HL-60 (cell line): ENCODE measurements at regions not wholly inside any gene's neighbourhood (a gene's known extent, or its start where the extent isn't known, plus 50 kb on each side); places are given as distances from the start of the nearest gene placed in this dataset.
A peak's percentile ranks its signal among the peaks of the same experiment; 100 is the strongest.

Experiments used
- DNase-seq, 2 experiments: peaks; one replicate each; pipeline ENCODE4 v3.0.0-alpha.2; 2010 to 2020; ENCODE audit warnings: low read depth in 1 of 2, low spot score in 1 of 2
- H3K27ac ChIP-seq: fragments of 250-450 bp; sonication (Bioruptor Pico); replicated peaks from 2 replicates; pipeline ENCODE4 v1.5.1; 2020; ENCODE audit warnings: mild to moderate bottlenecking, moderate library complexity
- H3K27me3 ChIP-seq: fragments of 250-450 bp; sonication (Bioruptor Pico); 2 replicates; pipeline ENCODE4 v1.5.1; 2021; ENCODE audit warnings: mild to moderate bottlenecking, moderate library complexity; ENCODE audit not compliant: insufficient read depth, poor library complexity, severe bottlenecking
- H3K4me3 ChIP-seq: replicated peaks from 2 replicates; pipeline ENCODE4 v1.5.1; 2011; ENCODE audit warnings: mild to moderate bottlenecking, control low read depth, low read length; ENCODE audit not compliant: insufficient read depth
- GABPA ChIP-seq: IDR thresholded peaks from 2 replicates; pipeline ENCODE4 v1.6.1; 2012; ENCODE audit warnings: low read depth
- POLR2AphosphoS5 ChIP-seq: IDR thresholded peaks from 2 replicates; pipeline ENCODE4 v1.6.1; 2012; ENCODE audit warnings: low read depth
- SPI1 ChIP-seq: IDR thresholded peaks from 2 replicates; pipeline ENCODE4 v1.6.1; 2012; ENCODE audit warnings: low read depth, mild to moderate bottlenecking, borderline replicate concordance
- TF ChIP-seq, protein P1 (sequence below): IDR thresholded peaks from one replicate; pipeline ENCODE4 v1.5.1; 2011; ENCODE audit warnings: low read length, control low read depth, inconsistent platforms; ENCODE audit not compliant: insufficient read depth
- TF ChIP-seq, protein P2 (sequence below): IDR thresholded peaks from 2 replicates; pipeline ENCODE4 v1.6.1; 2012; ENCODE audit warnings: low read depth; ENCODE audit not compliant: insufficient replicate concordance

DNA sequence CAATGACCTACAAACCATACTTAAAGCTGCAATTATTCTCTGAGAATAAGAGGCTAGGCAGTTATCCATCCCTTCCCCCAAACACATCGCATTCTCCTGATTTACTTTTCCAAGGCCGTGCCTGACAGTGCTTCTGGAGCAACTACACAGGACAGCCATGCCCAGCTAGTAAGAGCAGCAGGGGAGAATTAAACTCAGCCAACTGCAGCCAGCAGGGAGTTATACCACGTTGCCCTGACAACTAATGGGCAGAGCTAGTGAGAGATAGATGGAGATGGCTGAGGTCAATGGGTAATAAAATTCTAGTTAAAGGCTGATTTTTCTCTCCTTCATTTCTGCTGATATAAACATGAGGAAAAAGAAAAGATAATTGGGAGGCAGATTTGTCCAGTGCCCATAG is 193.8 kb upstream of the PPP2R3A start:
- no peak overlapping the region for H3K4me3 ChIP-seq
- H3K27me3 ChIP-seq = peaks cover 7% of the 10 kb centered on the region
- H3K27ac ChIP-seq = no peak overlapping the region
- no peak for DNase-seq
- TF ChIP-seq POLR2AphosphoS5 (no peak), SPI1 (no peak), GABPA (no peak)
- TF ChIP-seq, protein P1, sequence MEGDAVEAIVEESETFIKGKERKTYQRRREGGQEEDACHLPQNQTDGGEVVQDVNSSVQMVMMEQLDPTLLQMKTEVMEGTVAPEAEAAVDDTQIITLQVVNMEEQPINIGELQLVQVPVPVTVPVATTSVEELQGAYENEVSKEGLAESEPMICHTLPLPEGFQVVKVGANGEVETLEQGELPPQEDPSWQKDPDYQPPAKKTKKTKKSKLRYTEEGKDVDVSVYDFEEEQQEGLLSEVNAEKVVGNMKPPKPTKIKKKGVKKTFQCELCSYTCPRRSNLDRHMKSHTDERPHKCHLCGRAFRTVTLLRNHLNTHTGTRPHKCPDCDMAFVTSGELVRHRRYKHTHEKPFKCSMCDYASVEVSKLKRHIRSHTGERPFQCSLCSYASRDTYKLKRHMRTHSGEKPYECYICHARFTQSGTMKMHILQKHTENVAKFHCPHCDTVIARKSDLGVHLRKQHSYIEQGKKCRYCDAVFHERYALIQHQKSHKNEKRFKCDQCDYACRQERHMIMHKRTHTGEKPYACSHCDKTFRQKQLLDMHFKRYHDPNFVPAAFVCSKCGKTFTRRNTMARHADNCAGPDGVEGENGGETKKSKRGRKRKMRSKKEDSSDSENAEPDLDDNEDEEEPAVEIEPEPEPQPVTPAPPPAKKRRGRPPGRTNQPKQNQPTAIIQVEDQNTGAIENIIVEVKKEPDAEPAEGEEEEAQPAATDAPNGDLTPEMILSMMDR = no peak
- TF ChIP-seq, protein P2, sequence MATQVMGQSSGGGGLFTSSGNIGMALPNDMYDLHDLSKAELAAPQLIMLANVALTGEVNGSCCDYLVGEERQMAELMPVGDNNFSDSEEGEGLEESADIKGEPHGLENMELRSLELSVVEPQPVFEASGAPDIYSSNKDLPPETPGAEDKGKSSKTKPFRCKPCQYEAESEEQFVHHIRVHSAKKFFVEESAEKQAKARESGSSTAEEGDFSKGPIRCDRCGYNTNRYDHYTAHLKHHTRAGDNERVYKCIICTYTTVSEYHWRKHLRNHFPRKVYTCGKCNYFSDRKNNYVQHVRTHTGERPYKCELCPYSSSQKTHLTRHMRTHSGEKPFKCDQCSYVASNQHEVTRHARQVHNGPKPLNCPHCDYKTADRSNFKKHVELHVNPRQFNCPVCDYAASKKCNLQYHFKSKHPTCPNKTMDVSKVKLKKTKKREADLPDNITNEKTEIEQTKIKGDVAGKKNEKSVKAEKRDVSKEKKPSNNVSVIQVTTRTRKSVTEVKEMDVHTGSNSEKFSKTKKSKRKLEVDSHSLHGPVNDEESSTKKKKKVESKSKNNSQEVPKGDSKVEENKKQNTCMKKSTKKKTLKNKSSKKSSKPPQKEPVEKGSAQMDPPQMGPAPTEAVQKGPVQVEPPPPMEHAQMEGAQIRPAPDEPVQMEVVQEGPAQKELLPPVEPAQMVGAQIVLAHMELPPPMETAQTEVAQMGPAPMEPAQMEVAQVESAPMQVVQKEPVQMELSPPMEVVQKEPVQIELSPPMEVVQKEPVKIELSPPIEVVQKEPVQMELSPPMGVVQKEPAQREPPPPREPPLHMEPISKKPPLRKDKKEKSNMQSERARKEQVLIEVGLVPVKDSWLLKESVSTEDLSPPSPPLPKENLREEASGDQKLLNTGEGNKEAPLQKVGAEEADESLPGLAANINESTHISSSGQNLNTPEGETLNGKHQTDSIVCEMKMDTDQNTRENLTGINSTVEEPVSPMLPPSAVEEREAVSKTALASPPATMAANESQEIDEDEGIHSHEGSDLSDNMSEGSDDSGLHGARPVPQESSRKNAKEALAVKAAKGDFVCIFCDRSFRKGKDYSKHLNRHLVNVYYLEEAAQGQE = no peak

DNA sequence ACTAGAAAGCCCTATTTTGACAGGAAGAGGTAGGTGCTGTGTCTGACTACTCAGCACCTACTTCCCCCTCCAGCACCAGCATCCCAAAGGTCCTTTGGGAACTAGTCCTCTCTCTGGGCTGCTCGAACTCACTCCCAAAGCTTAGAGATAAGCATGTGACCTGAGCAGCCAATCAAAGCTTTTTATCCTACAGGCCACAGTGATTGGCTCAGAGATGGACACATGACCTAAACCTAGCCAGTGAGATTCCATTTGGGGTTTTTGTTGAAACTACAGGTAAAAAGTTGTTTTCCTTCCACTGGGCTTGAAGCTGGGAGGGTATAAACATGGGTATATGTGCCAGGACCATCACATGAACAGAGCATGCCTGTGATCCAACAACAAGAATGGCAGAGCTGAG is 186.5 kb upstream of the PPP2R3A start:
- no peak for DNase-seq
- peaks cover 7% of the 10 kb centered on the region for H3K27me3 ChIP-seq
- H3K4me3 ChIP-seq = no peak overlapping the region
- no peak overlapping the region for H3K27ac ChIP-seq
- TF ChIP-seq GABPA = no peak

DNA sequence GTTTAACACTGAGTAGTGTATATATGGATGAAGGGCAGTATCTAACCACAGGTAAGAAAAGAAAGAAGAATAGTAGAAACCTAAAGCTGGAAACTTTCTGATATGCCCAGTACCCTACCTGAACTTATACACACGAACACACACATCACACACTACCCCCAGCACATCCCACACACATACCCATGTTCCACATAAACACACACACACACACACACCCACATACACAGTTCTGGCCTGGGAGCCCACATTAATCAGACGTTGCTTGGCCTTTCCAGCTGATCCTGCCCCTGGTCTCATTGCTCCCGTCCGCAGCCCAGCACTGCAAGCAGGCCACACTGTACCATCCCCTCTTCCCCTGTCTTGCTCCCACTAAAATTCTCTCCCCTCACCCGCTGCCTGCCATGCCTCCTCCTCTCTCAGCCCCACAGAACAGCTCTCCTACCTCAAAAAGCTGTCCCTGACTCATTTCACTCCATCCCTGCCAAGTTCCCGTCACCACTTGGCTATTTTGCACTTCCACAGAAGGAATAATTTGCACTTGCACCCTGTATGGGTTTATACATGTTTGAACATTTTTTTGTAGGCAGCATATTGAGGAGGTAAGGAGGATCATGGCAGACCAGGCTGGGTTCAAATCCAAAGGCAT is 185.8 kb upstream of the PPP2R3A start:
- H3K27ac ChIP-seq = no peak overlapping the region
- H3K4me3 ChIP-seq = no peak overlapping the region
- TF ChIP-seq GABPA (no peak), POLR2AphosphoS5 (no peak), SPI1 (no peak)
- TF ChIP-seq, protein P2 = no peak
- TF ChIP-seq, protein P1 = no peak
- H3K27me3 ChIP-seq = peaks cover 7% of the 10 kb centered on the region
- DNase-seq = no peak

DNA sequence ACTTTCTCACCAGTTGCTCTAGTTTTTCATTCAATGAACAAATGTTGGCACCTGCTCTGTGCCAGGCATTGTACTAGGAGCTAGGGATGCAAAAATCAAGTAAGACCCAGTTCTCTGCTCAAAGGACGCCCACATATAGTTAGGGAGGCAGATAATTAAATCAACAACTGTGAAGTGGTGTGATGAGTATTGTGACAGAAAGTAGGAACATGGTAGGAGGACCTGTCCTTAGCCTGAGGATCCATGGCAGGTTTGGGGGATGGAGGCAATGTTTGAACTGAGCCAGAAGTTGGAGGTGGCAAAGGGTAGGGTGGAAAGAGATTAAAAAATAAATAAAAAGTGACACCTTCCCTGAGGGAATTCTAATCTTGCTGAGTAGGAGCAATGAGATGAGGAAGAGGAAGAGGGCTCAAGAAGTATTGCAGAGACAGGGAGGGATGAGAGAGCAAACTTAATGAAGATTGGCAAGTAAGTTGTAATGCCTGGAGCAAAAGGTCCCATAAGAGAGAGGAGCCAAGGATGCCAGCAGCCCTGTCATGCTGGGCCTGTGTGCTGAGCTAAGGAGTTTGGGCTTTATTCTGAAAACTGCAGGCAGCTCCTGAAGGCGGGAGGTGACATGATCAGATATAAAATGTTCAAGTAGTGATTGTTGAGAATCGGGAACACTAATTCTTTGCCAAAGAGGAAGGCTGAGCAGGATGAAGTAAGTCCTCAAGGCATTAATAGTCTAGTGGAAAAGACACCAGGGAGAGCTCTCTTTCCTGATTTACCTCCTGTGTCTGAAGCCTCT is 184.3 kb upstream of the PPP2R3A start:
- no peak overlapping the region for H3K27ac ChIP-seq
- TF ChIP-seq GABPA = no peak
- DNase-seq = no peak

DNA sequence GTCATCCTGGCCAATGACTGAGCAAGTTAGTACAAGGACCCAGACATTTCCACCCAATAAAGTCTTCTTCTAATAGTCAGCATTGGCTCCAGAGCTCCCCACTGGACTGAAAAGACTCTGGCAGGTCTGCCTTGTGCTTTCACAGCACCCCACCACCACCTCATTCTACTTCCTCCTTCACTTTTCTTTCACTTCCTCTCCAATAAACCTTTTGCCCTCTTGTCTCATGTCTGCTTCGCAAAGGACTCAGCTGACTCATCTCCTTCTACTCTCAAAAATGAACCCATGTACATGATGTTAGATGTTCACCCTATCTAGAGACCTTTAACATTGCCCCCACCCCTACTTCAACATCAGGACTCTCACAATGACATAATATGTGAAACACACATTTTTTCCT is 181.0 kb upstream of the PPP2R3A start:
- H3K27ac ChIP-seq = no peak overlapping the region
- no peaks in the 10 kb centered on the region for H3K27me3 ChIP-seq
- peak; percentile 14 to 16 for DNase-seq
- no peak overlapping the region for H3K4me3 ChIP-seq
- TF ChIP-seq, protein P1 = no peak
- TF ChIP-seq SPI1 (peak; percentile 80), GABPA (no peak)

More for the DNA sequence above, 184.3 kb upstream of the PPP2R3A start:
- Histone ChIP-seq H3K27me3 (peaks cover 3% of the 10 kb centered on the region), H3K4me3 (no peak overlapping the region)
